ENCODE measurements at regions not wholly inside any gene's neighbourhood (a gene's known extent, or its start where the extent isn't known, plus 50 kb on each side); places are given as distances from the start of the nearest gene placed in this dataset.

GRCh38 chr6:44053760-44054556 is 73.3 kb downstream of the MRPL14 start:
- no peak overlapping the region for H3K4me3 ChIP-seq (replicated peaks; ENCODE audit: low read depth, low read length)
- DNase-seq (ENCODE audit: low read depth): peak; percentile 66

GRCh38 chr6:44053106-44053756 is 74.0 kb downstream of the MRPL14 start:
- H3K4me3 ChIP-seq (replicated peaks; ENCODE audit: low read depth, low read length): no peak overlapping the region
- no peak for DNase-seq (ENCODE audit: low read depth)
- no peak for TF ChIP-seq CTCF (IDR thresholded peaks at IDR 0.05; ENCODE audit: low read length, missing control alignments)

More at GRCh38 chr6:44053760-44054556, 73.3 kb downstream of the MRPL14 start:
- TF ChIP-seq CTCF (IDR thresholded peaks at IDR 0.05; ENCODE audit: low read length, missing control alignments): no peak

- no peak overlapping the region for H3K4me3 ChIP-seq (replicated peaks; ENCODE audit: low read depth, low read length)
- TF ChIP-seq CTCF (IDR thresholded peaks at IDR 0.05; ENCODE audit: low read length, missing control alignments): peak; percentile 11
- DNase-seq (ENCODE audit: low read depth): peak; percentile 82
These were observed 74.7 kb downstream of the MRPL14 start for GRCh38 chr6:44052419-44053023.

GRCh38 chr6:44051515-44051914 is 75.7 kb downstream of the MRPL14 start:
- peak; percentile 70 for DNase-seq (ENCODE audit: low read depth)
- H3K4me3 ChIP-seq (replicated peaks; ENCODE audit: low read depth, low read length): no peak overlapping the region
- TF ChIP-seq CTCF (IDR thresholded peaks at IDR 0.05; ENCODE audit: low read length, missing control alignments): no peak

GRCh38 chr6:44050872-44051505 is 76.3 kb downstream of the MRPL14 start:
- DNase-seq (ENCODE audit: low read depth): no peak
- TF ChIP-seq CTCF (IDR thresholded peaks at IDR 0.05; ENCODE audit: low read length, missing control alignments): no peak
- H3K4me3 ChIP-seq (replicated peaks; ENCODE audit: low read depth, low read length): no peak overlapping the region

GRCh38 chr6:44049989-44050871 is 77.0 kb downstream of the MRPL14 start:
- peak; percentile 17 for DNase-seq (ENCODE audit: low read depth)
- TF ChIP-seq CTCF (IDR thresholded peaks at IDR 0.05; ENCODE audit: low read length, missing control alignments): no peak
- H3K4me3 ChIP-seq (replicated peaks; ENCODE audit: low read depth, low read length): no peak overlapping the region

Data from fibroblast of pulmonary artery (primary cell).